GM18508 (cell line): ENCODE measurements at regions not wholly inside any gene's neighbourhood (a gene's known extent, or its start where the extent isn't known, plus 50 kb on each side); places are given as distances from the start of the nearest gene placed in this dataset.
A peak's percentile ranks its signal among the peaks of the same experiment; 100 is the strongest.

Experiments used
- ATAC-seq: cut with Tn5 transposase; IDR thresholded peaks from one replicate; pipeline ENCODE4 v1.9.1; 2021; ENCODE audit warnings: moderate number of reproducible peaks; ENCODE audit not compliant: insufficient read depth, unreplicated experiment

DNA sequence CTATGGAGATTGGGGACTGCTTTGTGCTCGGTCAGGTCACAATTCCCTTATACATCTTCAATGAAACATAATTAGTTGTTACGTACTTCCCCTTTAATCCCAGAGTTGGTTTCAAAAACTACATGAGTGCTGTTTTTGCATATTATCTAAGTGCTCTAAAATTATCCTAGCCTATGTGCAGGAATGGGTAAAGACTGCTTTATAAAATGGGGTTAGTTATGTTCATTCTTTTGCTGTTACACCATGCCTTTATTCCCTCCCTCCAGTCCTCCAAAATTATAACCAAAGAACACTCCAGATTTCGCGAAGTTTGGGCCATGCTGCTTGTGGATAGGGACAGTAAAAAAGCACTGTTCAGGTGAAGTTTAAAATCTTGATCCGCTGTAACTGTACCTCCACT is 173.9 kb upstream of the SNX7 start:
- no peak for ATAC-seq

DNA sequence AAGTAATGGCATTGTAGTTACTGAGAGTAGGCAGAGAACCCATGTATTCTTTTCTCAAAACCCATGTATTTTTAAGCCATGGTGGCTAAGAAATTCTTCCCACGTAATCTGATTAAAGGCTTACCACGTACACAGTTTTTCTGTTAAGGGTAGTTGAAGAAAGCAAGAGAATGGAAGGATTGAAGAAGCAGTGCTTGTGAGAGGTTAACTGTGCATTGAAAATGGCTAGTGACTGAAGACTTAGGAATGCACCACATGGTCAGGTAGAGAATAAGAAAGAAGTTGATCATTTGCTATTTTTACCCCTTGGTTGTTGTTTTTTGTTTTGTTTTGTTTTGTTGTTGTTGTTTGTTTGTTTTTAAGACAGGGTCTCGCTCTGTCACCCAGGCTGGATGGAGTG is 178.9 kb upstream of the SNX7 start:
- no peak for ATAC-seq

DNA sequence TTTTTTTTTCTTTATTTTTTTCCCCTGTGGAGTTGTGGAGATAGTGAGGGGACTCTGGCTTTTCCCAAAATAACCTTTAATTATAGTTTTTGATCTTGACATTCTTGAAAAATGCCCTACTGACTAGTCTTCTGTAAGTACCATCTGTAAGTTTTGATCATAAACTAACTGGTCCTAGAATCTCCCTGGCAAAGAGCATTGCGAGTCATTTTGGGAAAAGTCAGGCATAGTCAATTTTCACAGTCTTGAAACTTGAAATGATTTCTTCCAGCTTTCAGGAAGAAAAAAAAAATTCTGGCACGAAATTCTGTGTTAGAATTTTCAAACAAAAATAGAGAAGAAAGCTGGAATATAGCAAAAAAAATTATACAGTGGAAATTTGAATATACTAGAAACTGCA is 181.2 kb upstream of the SNX7 start:
- no peak for ATAC-seq

DNA sequence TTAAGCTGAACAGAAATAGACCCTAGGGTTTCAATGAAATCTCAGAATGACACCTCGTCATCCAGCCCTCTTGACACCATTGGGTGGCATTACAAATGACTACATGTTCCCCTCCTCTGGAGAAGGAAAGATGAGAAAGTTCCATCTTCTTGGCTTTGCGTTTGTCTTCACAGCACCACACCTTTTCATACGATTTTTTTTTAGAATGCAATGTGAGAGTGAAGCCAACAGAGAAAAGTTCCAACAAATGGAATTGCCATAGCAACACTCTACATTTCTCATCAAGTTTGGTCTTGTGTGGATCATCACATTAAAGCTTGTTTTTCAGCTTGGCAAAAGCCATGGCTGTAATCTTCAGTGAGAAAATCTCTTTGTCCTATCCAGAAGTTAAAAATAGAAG is 183.4 kb upstream of the SNX7 start:
- no peak for ATAC-seq

DNA sequence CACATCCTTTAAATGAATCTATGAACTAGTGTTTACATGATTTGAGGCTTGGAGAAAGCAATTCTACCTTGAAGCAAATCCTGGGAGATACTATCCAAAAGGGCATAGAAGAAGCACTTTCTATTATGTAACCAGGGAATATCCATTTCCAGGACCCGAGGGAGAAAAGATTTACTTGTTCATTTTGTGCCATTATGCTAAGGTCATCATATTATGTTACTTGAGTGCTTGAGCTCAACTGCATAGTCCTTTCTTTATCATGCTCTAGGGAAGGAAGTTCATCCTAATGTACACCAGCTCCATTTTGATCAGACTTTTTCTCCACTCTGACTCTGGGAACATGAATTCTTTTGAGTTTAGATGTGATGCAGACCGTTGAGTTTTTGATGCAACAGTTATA is 188.6 kb upstream of the SNX7 start:
- no peak for ATAC-seq

DNA sequence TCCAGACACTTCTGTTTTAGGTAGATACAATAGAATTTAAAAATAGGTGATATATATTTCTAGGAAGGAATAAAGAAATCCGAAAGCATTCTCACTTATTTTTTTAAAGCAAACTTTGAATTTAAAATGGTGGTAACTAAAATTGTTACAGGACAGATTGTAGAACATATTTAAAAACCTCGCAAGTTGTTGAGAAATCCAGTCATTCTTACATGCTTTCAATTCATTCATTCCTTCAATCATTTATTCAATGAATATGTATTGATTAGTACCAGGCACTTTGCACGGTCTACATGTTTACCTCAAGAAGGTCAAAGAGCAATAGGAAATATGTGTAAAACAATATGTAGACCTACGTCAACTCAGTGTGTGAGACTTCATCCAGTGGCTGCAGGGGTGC is 189.9 kb upstream of the SNX7 start:
- ATAC-seq = no peak

DNA sequence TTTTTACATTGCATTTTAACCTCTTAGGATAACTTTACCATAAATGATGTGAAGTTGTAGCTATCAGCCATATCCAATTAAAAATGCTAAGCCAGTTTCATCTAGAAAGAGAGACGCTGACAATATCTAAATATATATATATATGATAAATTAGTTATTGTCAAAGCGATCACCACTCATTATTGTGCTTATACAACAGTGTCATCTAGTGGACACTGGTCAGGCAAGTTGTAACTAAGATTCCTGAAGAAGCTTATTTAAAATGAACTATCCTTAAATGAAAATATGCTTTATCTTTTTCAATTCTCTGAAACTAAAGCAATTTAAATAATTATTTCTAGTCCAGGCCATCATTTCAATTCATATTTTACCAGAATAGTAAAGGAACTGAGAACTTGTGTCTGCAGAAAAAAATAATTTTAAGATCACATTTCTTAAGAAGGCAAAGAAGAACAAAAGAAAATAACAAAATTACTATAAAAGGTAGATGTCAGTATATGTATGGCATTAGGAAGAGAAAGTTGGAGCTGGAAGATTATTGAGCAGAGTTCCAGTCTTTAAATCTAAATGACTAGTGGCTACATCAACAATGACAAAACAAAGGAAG is 193.3 kb upstream of the SNX7 start:
- ATAC-seq = no peak

DNA sequence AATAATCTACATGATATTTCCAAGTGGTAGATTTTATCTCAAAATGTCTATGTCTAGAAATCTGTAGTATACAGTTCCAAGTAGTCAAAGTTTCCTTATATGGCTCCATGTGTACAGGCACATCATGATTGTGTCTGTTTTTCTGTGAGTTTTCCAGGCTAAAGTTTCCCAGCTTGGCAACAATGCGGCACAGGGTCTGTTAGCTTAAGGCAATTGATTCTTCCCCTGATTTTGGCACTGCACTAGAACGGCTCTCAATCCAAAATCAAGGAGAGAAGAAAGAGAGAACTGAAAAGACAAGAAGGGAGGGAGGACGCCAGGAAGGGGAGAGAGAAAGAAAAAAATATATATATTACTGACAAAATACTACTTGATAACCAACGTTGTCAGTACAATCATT is 193.9 kb upstream of the SNX7 start:
- no peak for ATAC-seq

DNA sequence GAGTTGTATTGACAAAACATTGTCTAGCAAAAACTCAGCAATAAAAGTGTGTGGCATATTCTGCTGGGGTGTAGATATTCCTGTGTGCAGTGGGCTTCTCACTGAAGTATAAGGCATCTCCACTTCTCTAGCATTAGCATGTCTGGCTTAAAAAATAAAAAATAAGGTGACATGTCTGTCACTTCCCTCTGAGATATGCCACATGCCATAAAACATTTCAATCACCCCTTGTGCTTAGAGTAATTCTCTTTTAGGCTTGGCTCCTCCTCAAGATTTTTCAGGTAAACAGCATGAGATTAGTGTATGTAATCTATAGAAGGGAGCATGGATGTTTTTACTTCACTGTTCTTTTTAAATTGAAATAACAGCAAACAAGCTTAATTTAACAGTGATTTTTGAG is 194.4 kb upstream of the SNX7 start:
- ATAC-seq = no peak

DNA sequence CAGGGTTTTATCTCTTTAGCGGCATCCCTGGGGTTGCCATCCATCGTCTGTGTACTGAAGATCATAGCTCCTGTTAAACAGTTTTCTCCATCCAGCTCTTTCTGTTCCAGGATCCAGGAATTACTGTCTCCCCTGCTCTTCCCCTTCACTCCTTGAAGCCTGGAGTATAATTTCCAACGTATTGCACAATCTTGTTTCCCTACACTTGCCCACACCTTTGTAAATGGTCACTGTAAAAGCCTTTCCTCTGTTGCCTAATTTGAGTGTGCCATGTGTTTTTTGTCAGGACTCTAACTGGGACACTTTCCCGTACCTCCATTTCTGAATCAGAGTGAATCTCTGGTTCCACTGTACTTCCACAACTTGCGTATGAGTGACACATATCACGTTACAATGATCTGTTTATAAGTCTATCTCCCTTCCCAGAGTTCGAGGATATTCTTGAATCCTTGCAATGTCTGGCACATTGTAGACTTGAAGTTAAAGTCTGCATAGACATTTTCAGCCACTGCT is 199.6 kb upstream of the SNX7 start:
- ATAC-seq = no peak

DNA sequence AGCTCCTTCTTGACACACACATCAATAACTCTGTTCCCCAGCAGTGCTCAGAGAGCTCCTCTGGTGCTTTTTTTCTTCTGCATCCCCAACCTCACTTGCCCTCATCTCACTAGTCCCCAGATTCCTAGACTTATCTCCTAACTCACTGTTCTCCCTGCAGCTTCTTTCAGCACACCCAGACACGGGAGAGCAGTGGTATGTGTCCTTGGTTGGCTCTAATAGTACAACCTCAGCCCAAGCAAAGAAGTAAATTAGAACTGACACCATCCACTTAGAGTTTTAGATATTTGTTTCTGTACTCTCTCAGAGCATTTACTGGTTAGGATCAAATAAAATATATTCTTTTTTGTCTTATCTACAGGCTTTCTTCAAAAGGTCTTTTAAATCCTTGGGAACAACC is 201.4 kb upstream of the SNX7 start:
- ATAC-seq = no peak

DNA sequence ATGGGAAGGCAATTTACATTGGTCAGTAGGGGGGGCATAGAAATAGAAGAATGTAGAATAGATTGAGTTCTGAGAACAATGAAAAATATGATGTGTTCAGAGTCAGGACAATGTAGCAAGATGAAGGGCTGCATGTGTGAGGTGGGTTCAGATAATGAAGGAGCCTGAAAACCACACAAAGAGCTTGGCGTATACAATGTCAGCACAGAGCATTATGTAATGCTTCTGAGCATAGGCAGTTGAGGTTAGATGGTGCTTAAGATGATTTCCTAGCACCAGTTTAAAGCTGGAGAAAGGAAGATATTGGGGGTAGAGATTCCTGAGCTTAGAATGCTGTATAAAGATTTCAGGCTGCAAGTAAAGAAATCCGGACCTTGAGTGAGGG is 202.0 kb upstream of the SNX7 start:
- no peak for ATAC-seq

DNA sequence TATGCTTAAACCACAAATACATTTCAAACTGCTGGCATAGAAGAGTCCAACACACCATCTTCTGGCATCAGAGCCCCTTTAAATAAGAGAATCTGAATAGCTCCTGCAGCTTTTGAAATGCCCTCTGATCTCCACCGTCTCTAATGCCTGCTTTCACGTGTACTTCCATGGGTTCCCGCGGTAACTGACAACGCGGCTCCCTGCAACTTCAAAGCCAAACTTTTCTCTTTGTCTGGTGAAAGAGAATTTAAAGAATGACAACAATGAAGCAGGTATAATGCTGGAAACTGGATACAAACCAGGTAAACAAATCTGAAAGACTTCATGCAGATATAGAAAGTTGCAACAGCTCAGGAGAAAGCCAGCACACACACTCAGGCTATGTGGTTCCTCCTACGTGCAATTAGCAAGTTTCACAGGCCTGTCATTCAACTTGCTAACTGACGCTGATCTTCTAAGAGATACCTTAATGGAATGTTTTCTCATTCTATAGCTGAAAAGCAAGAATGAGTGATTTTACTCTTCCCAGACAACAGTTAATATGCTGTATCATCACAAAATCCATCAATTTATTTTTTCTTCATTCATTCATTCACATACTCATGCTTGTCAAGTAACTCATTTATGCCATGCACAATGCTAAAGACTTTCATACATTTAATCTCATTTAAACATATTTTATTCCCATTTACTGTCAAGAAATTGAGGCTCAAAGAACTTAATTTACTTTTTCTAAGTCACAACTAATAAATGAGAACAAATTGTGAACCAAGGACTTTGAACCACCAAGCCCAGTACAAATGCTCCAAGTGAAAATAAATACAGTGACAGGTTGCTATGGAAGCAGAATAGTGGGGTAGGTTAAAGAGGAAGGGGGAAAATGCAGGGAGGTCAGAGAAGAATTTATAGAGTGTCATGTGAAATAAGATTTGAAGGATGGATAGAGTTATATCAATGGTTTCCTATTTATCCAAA is 202.7 kb upstream of the SNX7 start:
- ATAC-seq = no peak

DNA sequence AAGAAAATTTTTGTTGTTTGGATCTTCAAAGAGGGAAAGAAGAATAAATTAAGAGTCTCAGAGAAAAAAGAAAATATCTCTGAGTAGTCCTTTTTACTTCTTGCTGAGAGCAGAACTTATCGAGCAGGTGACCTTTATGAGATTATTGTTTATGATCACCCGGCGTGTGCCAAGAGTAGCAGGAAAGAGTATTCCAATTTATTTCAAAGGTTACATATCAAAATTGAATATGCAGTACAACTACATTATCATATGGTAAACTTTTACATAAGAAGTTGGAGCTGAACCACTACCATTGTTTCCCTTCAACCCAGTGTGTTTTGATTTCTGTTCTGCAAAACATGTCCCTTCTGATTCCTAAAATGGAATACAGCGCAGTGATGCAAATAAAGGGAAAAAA is 204.3 kb upstream of the SNX7 start:
- ATAC-seq = no peak

DNA sequence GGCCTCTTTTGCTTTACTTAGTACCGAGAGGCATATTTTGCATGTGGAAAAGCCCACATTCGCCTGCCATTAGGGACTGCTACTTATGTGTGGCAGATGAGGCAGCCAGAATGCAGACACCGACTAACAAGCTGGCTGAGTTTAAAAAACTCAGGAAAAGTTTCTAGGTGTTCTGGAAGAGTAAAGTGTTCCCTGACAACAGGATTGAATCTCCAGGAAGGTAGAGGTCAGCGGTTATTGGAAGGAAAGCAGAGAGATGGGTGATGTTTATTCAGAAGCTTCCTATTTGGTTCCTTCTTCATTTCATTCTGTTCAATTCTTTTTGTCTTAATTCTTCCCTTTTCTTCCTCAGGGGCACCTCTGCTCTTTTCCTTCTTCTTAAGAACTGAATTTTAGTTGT is 206.9 kb upstream of the SNX7 start:
- ATAC-seq = no peak

DNA sequence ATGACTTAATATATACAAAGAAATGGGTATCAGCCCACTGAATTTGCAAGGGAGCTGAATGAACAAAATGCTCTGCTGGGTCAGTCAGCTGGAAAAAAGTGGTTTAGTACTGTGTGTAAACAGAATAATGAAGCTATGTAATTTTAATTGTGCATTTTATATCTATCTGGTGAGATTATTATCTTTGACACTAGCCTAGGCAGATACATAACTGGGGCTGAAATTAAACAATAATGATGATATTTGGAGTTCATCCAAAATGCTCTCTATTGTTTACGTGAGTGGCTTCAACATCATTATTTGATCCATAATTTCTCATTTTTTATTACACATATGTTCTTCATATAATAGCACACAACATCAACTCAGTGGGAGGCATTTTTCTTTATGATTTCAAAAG is 208.5 kb upstream of the SNX7 start:
- no peak for ATAC-seq

DNA sequence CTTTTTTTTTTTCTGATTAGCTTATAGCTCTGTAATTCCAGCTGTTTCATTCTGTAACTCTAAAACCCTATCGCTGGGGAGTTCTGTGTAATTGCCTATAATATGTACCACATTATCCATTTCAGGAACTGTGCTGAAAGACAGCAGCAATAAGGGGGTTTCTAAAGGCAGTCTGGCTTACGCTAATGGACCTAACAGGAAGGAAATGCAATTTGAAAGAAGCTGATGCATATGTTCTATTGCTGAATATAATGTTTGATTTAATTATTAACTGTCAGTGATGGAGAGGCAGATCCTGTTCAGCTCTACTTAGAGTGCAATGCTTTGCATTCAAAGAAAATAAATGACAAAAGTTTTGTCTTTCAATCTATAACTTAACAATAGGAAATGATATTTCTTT is 209.4 kb upstream of the SNX7 start:
- ATAC-seq = peak; percentile 77

DNA sequence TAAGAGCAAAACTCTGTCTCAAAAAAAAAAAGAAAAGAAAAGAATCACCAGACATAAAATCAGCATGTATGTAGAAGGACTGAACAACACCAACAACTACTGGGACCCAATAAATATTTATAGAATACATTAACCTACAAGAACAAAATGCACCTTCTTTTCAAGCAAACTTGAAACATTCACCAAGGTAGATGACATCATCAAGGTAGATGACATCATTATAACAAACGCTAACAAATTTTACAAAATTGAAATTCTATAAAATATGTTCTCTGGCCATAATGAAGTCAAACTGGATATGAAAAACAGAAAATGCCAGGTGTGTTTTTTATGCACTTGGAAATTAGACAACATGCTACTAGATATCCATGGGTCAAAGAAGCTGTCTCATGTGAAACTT is 220.2 kb upstream of the SNX7 start:
- no peak for ATAC-seq

DNA sequence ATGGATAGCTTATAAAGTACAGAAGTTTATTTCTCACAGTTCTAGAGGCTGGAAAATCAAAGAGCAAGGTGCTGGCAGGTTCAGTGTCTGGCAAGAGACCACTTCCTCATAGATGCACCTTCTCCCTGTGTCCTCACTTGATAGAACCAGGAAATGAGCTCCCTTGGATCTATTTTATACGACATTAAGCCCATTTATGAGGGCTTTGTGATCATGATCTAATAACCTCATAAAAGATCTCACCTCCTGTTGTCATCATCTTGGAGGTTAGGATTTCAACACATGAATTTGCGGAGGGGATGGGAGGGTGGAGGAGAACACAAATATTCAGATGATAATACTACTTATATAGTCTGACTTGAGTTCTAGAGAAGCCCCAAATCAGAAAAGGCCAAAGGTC is 222.1 kb upstream of the SNX7 start:
- ATAC-seq = no peak

DNA sequence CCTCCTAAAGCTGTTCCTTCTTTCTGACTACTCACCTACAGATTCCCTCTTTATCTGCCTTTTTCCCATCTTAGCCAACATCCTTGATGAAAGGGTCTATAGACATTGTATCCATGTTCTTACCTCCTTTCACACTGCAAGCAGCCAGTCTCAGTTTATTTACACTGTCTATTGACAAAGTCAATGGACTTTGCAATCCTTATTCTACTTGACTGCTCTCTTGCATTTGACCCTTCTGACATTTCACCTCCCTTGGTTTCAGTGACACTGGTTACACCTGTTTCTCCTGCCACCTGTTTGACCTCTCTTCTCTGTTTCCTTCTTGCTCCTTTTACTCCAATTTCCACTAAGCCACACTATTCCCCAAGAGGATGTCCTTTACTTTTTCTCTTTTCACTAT is 224.0 kb upstream of the SNX7 start:
- no peak for ATAC-seq

DNA sequence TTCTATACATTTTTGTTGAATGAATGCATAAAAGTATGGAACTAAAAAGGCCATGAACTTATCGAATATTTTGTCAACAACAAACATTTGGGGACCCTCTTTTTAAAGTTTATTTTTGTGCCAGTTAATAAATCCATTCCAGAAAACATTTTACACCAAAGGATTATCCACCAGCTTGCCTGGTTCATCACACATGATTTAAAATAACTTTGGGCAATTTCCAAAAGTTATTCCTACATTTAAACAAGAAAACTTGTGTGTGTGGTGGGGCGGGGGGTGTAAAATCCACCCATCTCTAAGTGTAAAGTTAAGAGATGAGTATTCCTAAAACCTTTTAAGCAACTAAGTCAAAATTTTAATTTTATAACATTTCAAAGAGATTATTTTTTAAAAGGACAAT is 224.5 kb upstream of the SNX7 start:
- ATAC-seq = no peak

DNA sequence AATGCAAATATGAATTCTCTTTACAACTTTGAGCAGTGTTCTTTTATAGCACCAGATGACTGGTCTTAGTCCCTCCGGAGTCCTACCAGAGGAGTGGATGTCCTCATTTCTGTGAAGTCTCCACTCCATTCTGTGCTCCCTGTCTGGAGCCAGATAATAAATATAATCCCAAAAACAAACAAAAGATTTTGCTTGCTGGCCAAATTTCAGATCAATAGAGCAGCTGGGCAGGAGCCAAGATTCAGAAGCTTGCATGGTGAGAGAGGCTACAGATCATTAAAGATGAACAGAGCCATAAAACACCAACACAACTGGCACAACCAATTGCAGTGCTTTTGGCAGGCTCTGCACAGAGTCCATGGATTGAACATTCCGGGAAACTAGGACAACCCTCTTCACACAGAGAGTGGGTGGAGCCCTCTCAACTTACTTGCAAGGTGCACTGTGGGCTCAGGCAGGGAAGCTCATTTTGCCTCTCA is 231.5 kb upstream of the SNX7 start:
- ATAC-seq = no peak
